GM12878 (cell line): ENCODE measurements at regions not wholly inside any gene's neighbourhood (a gene's known extent, or its start where the extent isn't known, plus 50 kb on each side); places are given as distances from the start of the nearest gene placed in this dataset.

Experiments
- ATF2 ChIP-seq: IDR thresholded peaks from 2 replicates; pipeline ENCODE4 v1.6.1; 2012; ENCODE audit warnings: low read length, inconsistent platforms
- BCL3 ChIP-seq: IDR thresholded peaks from 2 replicates; pipeline ENCODE4 v1.6.1; 2011; ENCODE audit warnings: borderline replicate concordance, low read depth, mild to moderate bottlenecking, moderate library complexity, low read length; ENCODE audit not compliant: insufficient read depth, poor library complexity, severe bottlenecking
- ETV6 ChIP-seq, 2 experiments: fragments of 450-650 bp in 1 of 2; IDR thresholded peaks in 1 of 2; conservative IDR thresholded peaks in 1 of 2; 2 replicates each; pipeline ENCODE4 v1.6.1; 2014; ENCODE audit warnings: antibody characterized with exemption in 1 of 2, borderline replicate concordance in 1 of 2, low read depth in 1 of 2, mild to moderate bottlenecking in 1 of 2, moderate library complexity in 1 of 2
- FOXK2 ChIP-seq: fragments of 450-650 bp; IDR thresholded peaks from 2 replicates; pipeline ENCODE4 v1.6.1; 2017; ENCODE audit warnings: mild to moderate bottlenecking, moderate library complexity
- POLR2AphosphoS5 ChIP-seq: IDR thresholded peaks from 2 replicates; pipeline ENCODE4 v1.6.1; 2011; ENCODE audit warnings: mild to moderate bottlenecking, low read length, inconsistent platforms
- RBBP5 ChIP-seq: fragments of 200-600 bp; sonication (generic); conservative IDR thresholded peaks from 2 replicates; pipeline ENCODE4 v1.6.1; 2016
- SP1 ChIP-seq: IDR thresholded peaks from one replicate; pipeline ENCODE4 v1.6.1; 2011; ENCODE audit warnings: low read depth, low read length
- TCF7 ChIP-seq: IDR thresholded peaks from 2 replicates; pipeline ENCODE4 v1.6.1; 2014; ENCODE audit warnings: antibody characterized with exemption, borderline replicate concordance
- TF ChIP-seq, protein P1 (sequence below): IDR thresholded peaks from 2 replicates; pipeline ENCODE4 v1.6.1; 2011; ENCODE audit warnings: low read depth, mild to moderate bottlenecking, low read length, moderate library complexity, borderline replicate concordance; ENCODE audit errors: extremely low read depth
- TF ChIP-seq, protein P2 (sequence below): IDR thresholded peaks from 2 replicates; pipeline ENCODE4 v1.6.1; 2012; ENCODE audit warnings: mild to moderate bottlenecking, low read depth, low read length
- TF ChIP-seq, protein P3 (sequence below), 3 experiments: IDR thresholded peaks in 2 of 3; conservative IDR thresholded peaks in 1 of 3; 2 replicates each; pipeline ENCODE4 v1.5.1; 2011; ENCODE audit warnings: low read depth in 3 of 3, low read length in 3 of 3, mild to moderate bottlenecking in 3 of 3, control low read depth in 2 of 3, moderate library complexity in 2 of 3, inconsistent platforms in 1 of 3, mixed read lengths in 1 of 3; ENCODE audit not compliant: control insufficient read depth in 2 of 3, insufficient read depth in 1 of 3; ENCODE audit errors: extremely low read depth in 1 of 3

GRCh38 chr4:115790812-115791211 lies 677.4 kb upstream of the NDST4 start:
- TF ChIP-seq, protein P1, sequence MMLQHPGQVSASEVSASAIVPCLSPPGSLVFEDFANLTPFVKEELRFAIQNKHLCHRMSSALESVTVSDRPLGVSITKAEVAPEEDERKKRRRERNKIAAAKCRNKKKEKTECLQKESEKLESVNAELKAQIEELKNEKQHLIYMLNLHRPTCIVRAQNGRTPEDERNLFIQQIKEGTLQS: no peak
- TF ChIP-seq SP1: no peak
- no peak for TF ChIP-seq ATF2
- TF ChIP-seq, protein P2, sequence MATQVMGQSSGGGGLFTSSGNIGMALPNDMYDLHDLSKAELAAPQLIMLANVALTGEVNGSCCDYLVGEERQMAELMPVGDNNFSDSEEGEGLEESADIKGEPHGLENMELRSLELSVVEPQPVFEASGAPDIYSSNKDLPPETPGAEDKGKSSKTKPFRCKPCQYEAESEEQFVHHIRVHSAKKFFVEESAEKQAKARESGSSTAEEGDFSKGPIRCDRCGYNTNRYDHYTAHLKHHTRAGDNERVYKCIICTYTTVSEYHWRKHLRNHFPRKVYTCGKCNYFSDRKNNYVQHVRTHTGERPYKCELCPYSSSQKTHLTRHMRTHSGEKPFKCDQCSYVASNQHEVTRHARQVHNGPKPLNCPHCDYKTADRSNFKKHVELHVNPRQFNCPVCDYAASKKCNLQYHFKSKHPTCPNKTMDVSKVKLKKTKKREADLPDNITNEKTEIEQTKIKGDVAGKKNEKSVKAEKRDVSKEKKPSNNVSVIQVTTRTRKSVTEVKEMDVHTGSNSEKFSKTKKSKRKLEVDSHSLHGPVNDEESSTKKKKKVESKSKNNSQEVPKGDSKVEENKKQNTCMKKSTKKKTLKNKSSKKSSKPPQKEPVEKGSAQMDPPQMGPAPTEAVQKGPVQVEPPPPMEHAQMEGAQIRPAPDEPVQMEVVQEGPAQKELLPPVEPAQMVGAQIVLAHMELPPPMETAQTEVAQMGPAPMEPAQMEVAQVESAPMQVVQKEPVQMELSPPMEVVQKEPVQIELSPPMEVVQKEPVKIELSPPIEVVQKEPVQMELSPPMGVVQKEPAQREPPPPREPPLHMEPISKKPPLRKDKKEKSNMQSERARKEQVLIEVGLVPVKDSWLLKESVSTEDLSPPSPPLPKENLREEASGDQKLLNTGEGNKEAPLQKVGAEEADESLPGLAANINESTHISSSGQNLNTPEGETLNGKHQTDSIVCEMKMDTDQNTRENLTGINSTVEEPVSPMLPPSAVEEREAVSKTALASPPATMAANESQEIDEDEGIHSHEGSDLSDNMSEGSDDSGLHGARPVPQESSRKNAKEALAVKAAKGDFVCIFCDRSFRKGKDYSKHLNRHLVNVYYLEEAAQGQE: no peak
- no peak for TF ChIP-seq TCF7
- no peak for TF ChIP-seq POLR2AphosphoS5
- TF ChIP-seq BCL3: no peak
- TF ChIP-seq ETV6 (conservative IDR thresholded peaks at IDR 0.05 in 1 of 2, IDR thresholded peaks at IDR 0.05 in 1 of 2; ENCODE audit: borderline replicate concordance in 1 of 2, low read depth in 1 of 2): no peak
- no peak for TF ChIP-seq FOXK2
- TF ChIP-seq, protein P3, sequence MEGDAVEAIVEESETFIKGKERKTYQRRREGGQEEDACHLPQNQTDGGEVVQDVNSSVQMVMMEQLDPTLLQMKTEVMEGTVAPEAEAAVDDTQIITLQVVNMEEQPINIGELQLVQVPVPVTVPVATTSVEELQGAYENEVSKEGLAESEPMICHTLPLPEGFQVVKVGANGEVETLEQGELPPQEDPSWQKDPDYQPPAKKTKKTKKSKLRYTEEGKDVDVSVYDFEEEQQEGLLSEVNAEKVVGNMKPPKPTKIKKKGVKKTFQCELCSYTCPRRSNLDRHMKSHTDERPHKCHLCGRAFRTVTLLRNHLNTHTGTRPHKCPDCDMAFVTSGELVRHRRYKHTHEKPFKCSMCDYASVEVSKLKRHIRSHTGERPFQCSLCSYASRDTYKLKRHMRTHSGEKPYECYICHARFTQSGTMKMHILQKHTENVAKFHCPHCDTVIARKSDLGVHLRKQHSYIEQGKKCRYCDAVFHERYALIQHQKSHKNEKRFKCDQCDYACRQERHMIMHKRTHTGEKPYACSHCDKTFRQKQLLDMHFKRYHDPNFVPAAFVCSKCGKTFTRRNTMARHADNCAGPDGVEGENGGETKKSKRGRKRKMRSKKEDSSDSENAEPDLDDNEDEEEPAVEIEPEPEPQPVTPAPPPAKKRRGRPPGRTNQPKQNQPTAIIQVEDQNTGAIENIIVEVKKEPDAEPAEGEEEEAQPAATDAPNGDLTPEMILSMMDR (IDR thresholded peaks at IDR 0.05 in 2 of 3, conservative IDR thresholded peaks at IDR 0.05 in 1 of 3; ENCODE audit: control insufficient read depth in 2 of 3, extremely low read depth in 1 of 3, insufficient read depth in 1 of 3, low read depth in 3 of 3, low read length in 3 of 3): no peak; a peak in 1 of 6 replicates
- TF ChIP-seq RBBP5: no peak
